ENCODE measurements at regions not wholly inside any gene's neighbourhood (a gene's known extent, or its start where the extent isn't known, plus 50 kb on each side); places are given as distances from the start of the nearest gene placed in this dataset.

- Histone ChIP-seq H3K4me1 (ENCODE audit: control insufficient read depth in 2 of 3, insufficient read depth in 2 of 3, low read depth in 1 of 3, low read length in 3 of 3) (peaks cover 0 to 7% (median 2%) of the 10 kb centered on the region in 3 donors), H3K27me3 (ENCODE audit: control insufficient read depth, insufficient read depth, low read length) (no peaks in the 10 kb centered on the region), H3K9ac (ENCODE audit: low read length in 3 of 3) (no peak overlapping the region), H3K27ac (ENCODE audit: low read depth in 2 of 2, low read length in 2 of 2) (no peak overlapping the region), H3K9me3 (ENCODE audit: control insufficient read depth in 2 of 3, insufficient read depth in 1 of 3, low read length in 3 of 3) (peaks cover 0 to 6% (median 0%) of the 10 kb centered on the region in 3 donors), H3K4me3 (ENCODE audit: low read length in 3 of 3) (no peak overlapping the region), H3K36me3 (ENCODE audit: control insufficient read depth in 2 of 3, insufficient read depth in 3 of 3, low read length in 3 of 3) (no peaks in the 10 kb centered on the region)
- no peak for TF ChIP-seq CTCF (IDR thresholded peaks at IDR 0.05; ENCODE audit: borderline replicate concordance, extremely low read depth, insufficient read depth)
- intact Hi-C loops (cut with DNase I), result no loop called here
- FAIRE-seq (no peak), DNase-seq (no peak)
Measured at GRCh38 chr12:124692443-124692842, 125.0 kb upstream of the NCOR2 start.

GRCh38 chr12:124691429-124691828, 124.0 kb upstream of the NCOR2 start:
- intact Hi-C loops (cut with DNase I), result no loop called here
- no peak for FAIRE-seq
- TF ChIP-seq CTCF (IDR thresholded peaks at IDR 0.05; ENCODE audit: borderline replicate concordance, extremely low read depth, insufficient read depth), result no peak

GRCh38 chr12:124689631-124690030, 122.2 kb upstream of the NCOR2 start:
- peak in 1 of 5 donors; percentile 45 for DNase-seq
- no peak overlapping the region for H3K27ac ChIP-seq (ENCODE audit: low read depth in 2 of 2, low read length in 2 of 2)
- no peaks in the 10 kb centered on the region for H3K36me3 ChIP-seq (ENCODE audit: control insufficient read depth in 2 of 3, insufficient read depth in 3 of 3, low read length in 3 of 3)
- no peaks in the 10 kb centered on the region for H3K27me3 ChIP-seq (ENCODE audit: control insufficient read depth, insufficient read depth, low read length)
- peaks cover 2 to 18% (median 5%) of the 10 kb centered on the region in 3 donors for H3K4me1 ChIP-seq (ENCODE audit: control insufficient read depth in 2 of 3, insufficient read depth in 2 of 3, low read depth in 1 of 3, low read length in 3 of 3)
- TF ChIP-seq CTCF (IDR thresholded peaks at IDR 0.05; ENCODE audit: borderline replicate concordance, extremely low read depth, insufficient read depth), result no peak
- H3K9ac ChIP-seq (ENCODE audit: low read length in 3 of 3), result no peak overlapping the region
- intact Hi-C loops (cut with DNase I), result no loop called here
- no peak for FAIRE-seq
- H3K4me3 ChIP-seq (ENCODE audit: low read length in 3 of 3), result no peak overlapping the region
- H3K9me3 ChIP-seq (ENCODE audit: control insufficient read depth in 2 of 3, insufficient read depth in 1 of 3, low read length in 3 of 3), result peaks cover 0 to 6% (median 0%) of the 10 kb centered on the region in 3 donors

More at GRCh38 chr12:124691429-124691828, 124.0 kb upstream of the NCOR2 start:
- peaks cover 0 to 6% (median 0%) of the 10 kb centered on the region in 3 donors for H3K9me3 ChIP-seq (ENCODE audit: control insufficient read depth in 2 of 3, insufficient read depth in 1 of 3, low read length in 3 of 3)
- H3K4me3 ChIP-seq (ENCODE audit: low read length in 3 of 3), result no peak overlapping the region
- peaks cover 0 to 7% (median 2%) of the 10 kb centered on the region in 3 donors for H3K4me1 ChIP-seq (ENCODE audit: control insufficient read depth in 2 of 3, insufficient read depth in 2 of 3, low read depth in 1 of 3, low read length in 3 of 3)
- H3K27ac ChIP-seq (ENCODE audit: low read depth in 2 of 2, low read length in 2 of 2), result no peak overlapping the region
- no peaks in the 10 kb centered on the region for H3K27me3 ChIP-seq (ENCODE audit: control insufficient read depth, insufficient read depth, low read length)
- no peak overlapping the region for H3K9ac ChIP-seq (ENCODE audit: low read length in 3 of 3)
- H3K36me3 ChIP-seq (ENCODE audit: control insufficient read depth in 2 of 3, insufficient read depth in 3 of 3, low read length in 3 of 3), result no peaks in the 10 kb centered on the region
- no peak for DNase-seq

Data from kidney (tissue), 13 donors.